ENCODE measurements at regions not wholly inside any gene's neighbourhood (a gene's known extent, or its start where the extent isn't known, plus 50 kb on each side); places are given as distances from the start of the nearest gene placed in this dataset.

- TF ChIP-seq EZH2 (IDR thresholded peaks at IDR 0.05; ENCODE audit: borderline replicate concordance) (no peak), CTCF (IDR thresholded peaks at IDR 0.05; ENCODE audit: poor library complexity) (no peak), EZH2phosphoT487 (IDR thresholded peaks at IDR 0.05; ENCODE audit: low read depth, severe bottlenecking, unreplicated experiment) (no peak)
Measured at GRCh38 chr18:46346213-46346612, 242.0 kb downstream of the HAUS1 start.

Measured in hepatocyte (in vitro differentiated cells).